ENCODE measurements at regions not wholly inside any gene's neighbourhood (a gene's known extent, or its start where the extent isn't known, plus 50 kb on each side); places are given as distances from the start of the nearest gene placed in this dataset.

DNA sequence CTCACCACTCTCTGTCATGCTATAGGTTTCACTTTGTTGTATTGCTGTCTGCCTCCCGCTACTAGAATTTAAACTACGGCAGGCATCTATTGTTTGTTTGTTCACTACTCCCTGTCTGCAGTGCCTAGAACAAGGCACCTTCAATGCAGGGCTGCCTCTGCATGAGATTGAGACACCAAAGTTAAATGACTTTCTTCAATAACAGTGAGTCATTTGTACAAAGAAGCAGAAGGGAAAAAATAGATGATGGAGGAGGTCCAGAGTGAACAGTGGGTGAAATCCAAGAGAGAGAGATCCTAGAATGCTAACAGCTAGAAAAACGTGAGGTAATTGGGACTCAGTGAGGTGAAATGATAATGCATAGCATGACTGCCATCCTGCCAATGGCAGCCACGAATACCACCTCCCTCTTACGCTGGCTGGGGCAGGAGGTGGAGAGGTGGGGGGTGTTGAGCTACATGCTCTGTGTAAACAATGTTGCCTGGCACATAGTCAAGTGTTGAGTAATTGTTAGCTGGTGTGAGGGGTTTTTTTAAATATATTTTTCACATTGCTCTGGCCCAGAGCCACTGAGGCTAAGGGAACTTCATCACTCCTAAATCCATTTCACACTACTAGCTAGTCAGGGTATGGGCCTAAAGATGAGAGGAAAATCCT lies 367.6 kb downstream of the RPS29 start:
- H3K27ac ChIP-seq: peak overlapping the region in 1 of 2 donors; percentile 28
- ATAC-seq (peak; percentile 59), DNase-seq (no peak)
- no peaks in the 10 kb centered on the region for H3K9me3 ChIP-seq
- no peaks in the 10 kb centered on the region for H3K27me3 ChIP-seq
- peaks cover 0 to 4% of the 10 kb centered on the region in 2 donors for H3K4me1 ChIP-seq
- H3K36me3 ChIP-seq: no peaks in the 10 kb centered on the region
- no peak for TF ChIP-seq CTCF (IDR thresholded peaks at IDR 0.05)
- H3K4me3 ChIP-seq: no peak overlapping the region
- intact Hi-C loops (cut with DNase I): no loop called here

DNA sequence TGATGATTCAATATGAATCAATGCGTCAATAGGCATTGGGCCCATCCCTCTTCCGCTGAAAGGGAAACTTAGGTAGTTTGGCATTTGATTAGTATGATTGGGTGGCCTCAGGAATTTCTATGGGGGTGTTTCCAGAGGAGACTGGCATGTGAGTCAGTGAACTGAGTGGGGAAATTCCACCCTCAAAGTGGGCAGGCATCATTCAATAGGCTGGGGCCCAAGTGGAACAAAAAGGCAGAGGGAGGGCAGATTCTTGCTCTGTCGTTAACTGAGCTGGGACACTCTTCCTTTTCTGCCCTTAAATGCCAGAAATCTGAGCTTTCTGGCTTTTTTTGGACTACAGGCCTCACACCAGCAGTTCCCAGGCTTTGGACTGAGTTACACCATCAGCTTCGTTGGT lies 373.5 kb downstream of the RPS29 start:
- TF ChIP-seq CTCF (IDR thresholded peaks at IDR 0.05): no peak
- Histone ChIP-seq H3K36me3 (no peaks in the 10 kb centered on the region), H3K27ac (no peak overlapping the region), H3K4me1 (no peaks in the 10 kb centered on the region), H3K9me3 (no peaks in the 10 kb centered on the region), H3K4me3 (no peak overlapping the region), H3K27me3 (no peaks in the 10 kb centered on the region)
- no peak for DNase-seq
- intact Hi-C loops (cut with DNase I): no loop called here
- ATAC-seq: no peak

- no peak for DNase-seq
- Histone ChIP-seq H3K4me1 (no peaks in the 10 kb centered on the region), H3K27ac (no peak overlapping the region), H3K27me3 (no peaks in the 10 kb centered on the region), H3K36me3 (no peaks in the 10 kb centered on the region), H3K4me3 (no peak overlapping the region), H3K9me3 (no peaks in the 10 kb centered on the region)
- intact Hi-C loops (cut with DNase I): no loop called here
- TF ChIP-seq CTCF (IDR thresholded peaks at IDR 0.05): no peak
- no peak for ATAC-seq
Observed at GRCh38 chr14:49209416-49209815, 376.8 kb downstream of the RPS29 start.

DNA sequence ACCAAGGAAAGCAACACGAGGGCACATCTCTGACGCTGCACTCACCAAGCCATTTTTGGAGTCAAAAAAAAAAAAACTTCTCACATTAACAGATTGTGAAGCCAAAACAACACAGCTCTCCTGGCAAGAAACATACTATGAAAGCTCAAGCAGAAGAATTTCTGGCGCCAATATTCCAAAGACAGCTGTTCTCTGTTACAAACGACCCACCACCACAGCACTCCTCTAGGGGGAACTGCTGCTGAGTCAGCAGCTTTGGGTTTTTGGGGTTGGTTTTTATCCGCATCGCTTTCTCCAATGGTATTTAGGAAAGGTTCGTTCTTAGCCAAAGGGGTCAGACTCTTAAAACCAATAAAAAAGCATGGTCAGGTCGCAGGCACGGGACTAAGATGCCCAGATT lies 379.4 kb downstream of the RPS29 start:
- Histone ChIP-seq H3K4me3 (no peak overlapping the region), H3K27me3 (no peaks in the 10 kb centered on the region), H3K4me1 (no peaks in the 10 kb centered on the region), H3K9me3 (no peaks in the 10 kb centered on the region), H3K36me3 (no peaks in the 10 kb centered on the region), H3K27ac (no peak overlapping the region)
- no peak for TF ChIP-seq CTCF (IDR thresholded peaks at IDR 0.05)
- intact Hi-C loops (cut with DNase I): no loop called here
- DNase-seq (peak in 2 of 4 donors; percentile 89 to 92), ATAC-seq (peak; percentile 50)

GRCh38 chr14:49203676-49204075 lies 382.5 kb downstream of the RPS29 start:
- DNase-seq (no peak), ATAC-seq (no peak)
- intact Hi-C loops (cut with DNase I): no loop called here
- Histone ChIP-seq H3K27ac (no peak overlapping the region), H3K4me3 (no peak overlapping the region), H3K36me3 (no peaks in the 10 kb centered on the region), H3K4me1 (no peaks in the 10 kb centered on the region), H3K27me3 (no peaks in the 10 kb centered on the region), H3K9me3 (no peaks in the 10 kb centered on the region)
- no peak for TF ChIP-seq CTCF (IDR thresholded peaks at IDR 0.05)

Data from left lung (tissue), 4 donors.